HFF-Myc (cell line): ENCODE measurements at regions not wholly inside any gene's neighbourhood (a gene's known extent, or its start where the extent isn't known, plus 50 kb on each side); places are given as distances from the start of the nearest gene placed in this dataset.

Experiments used
- DNase-seq: peaks from one replicate; pipeline ENCODE4 v3.0.0-alpha.2; 2011; ENCODE audit warnings: low read depth; ENCODE audit errors: extremely low read depth
- H3K4me3 ChIP-seq: replicated peaks from 2 replicates; pipeline ENCODE4 v1.5.1; 2011; ENCODE audit warnings: low read depth, mild to moderate bottlenecking, control low read depth, low read length
- TF ChIP-seq, protein P1 (sequence below): IDR thresholded peaks from 2 replicates; pipeline ENCODE4 v1.5.1; 2012; ENCODE audit warnings: mild to moderate bottlenecking, low read depth, low read length, control low read depth; ENCODE audit errors: missing control alignments

- TF ChIP-seq, protein P1, sequence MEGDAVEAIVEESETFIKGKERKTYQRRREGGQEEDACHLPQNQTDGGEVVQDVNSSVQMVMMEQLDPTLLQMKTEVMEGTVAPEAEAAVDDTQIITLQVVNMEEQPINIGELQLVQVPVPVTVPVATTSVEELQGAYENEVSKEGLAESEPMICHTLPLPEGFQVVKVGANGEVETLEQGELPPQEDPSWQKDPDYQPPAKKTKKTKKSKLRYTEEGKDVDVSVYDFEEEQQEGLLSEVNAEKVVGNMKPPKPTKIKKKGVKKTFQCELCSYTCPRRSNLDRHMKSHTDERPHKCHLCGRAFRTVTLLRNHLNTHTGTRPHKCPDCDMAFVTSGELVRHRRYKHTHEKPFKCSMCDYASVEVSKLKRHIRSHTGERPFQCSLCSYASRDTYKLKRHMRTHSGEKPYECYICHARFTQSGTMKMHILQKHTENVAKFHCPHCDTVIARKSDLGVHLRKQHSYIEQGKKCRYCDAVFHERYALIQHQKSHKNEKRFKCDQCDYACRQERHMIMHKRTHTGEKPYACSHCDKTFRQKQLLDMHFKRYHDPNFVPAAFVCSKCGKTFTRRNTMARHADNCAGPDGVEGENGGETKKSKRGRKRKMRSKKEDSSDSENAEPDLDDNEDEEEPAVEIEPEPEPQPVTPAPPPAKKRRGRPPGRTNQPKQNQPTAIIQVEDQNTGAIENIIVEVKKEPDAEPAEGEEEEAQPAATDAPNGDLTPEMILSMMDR = no peak
- no peak overlapping the region for H3K4me3 ChIP-seq
- no peak for DNase-seq
Observed at GRCh38 chr10:64283621-64284020, 762.4 kb downstream of the REEP3 start.

- TF ChIP-seq, protein P1 = no peak
- no peak for DNase-seq
- no peak overlapping the region for H3K4me3 ChIP-seq
Observed at GRCh38 chr10:64286533-64286932, 765.3 kb downstream of the REEP3 start.

DNA sequence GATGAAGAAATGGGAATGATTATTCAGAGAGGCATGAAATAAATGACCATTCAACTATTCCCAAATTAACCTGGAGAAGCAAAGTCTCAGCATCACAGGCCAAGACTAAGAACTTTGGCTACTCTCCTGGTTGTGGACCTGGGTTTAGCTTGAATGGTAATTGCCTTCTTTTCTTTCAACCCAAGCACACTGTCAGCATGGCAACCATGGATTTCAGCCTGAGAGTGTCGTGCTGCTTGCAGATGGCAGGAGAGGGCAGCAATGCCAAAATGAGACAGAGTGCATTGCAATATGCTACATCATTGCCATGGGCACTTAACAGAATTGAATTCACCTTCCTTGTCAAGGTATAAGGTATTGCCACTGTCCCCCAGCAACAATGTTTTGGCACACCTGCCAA, 767.2 kb downstream of the REEP3 start:
- no peak overlapping the region for H3K4me3 ChIP-seq
- no peak for DNase-seq
- TF ChIP-seq, protein P1 = no peak

DNA sequence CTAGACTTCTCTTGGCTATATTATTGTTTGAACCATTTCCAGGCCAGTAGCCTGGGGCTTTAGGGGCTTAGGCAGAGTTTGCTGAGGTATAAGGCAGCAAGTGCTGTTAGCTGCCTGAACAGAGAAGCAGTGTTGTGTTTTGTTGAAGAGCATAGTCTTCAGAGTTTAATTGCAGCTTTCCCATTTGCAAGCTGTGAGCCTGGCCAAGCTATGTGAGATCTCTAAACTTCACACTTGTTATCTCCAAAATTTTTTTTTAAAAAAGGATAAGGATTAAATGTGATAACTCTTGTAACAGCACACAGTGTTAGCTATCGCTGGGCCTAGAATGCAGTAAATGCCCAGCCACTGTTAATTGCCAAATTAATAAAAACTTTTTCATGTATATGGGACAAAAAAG, 782.4 kb downstream of the REEP3 start:
- no peak overlapping the region for H3K4me3 ChIP-seq
- DNase-seq = no peak
- TF ChIP-seq, protein P1 = no peak

DNA sequence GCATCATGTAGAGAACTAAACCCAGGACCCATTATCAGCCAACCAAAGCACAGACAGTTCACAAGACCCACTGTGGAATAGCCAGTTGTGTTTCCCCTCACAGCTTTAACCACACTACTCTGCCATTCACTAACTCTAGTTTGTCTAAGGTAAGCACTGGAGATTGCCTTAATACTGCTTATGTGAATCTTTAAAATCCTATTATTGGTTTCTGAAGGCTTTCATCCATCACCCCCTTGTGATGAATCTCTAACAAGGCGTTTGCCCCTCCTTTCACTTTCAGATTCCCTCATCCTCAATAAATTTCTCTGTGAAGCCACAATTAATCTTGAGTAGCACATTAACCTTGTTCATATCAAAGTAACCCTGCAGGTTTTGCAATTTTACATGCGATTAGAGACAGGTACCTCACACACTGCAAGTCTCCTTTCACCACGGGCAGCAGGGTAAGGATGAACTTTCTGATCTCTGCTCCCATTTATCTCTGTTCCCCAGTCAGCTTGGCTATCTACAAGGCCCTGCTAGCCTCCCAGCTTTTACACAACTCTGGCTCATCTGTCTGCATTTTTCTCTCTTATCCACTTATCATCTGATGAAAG, 785.6 kb downstream of the REEP3 start:
- DNase-seq = no peak
- TF ChIP-seq, protein P1 = no peak
- no peak overlapping the region for H3K4me3 ChIP-seq

DNA sequence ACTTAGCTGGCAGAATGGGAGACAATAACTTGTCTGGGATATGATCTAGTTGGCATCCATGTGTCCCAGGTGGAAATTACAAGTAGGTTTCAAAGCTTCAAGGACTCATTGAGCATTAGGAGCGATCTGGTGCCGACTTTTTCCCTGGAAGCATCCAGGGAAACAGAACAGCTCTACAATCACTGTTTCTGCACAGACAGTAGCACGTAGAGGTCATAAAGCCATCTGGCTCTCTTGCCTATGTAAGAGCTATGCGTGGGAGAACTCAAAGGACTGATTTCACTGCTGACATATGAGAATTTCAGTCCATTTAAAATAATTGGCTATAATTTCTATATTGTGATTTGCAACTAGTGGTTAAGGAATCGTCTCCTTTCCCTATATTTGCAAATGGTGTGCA, 791.7 kb downstream of the REEP3 start:
- no peak overlapping the region for H3K4me3 ChIP-seq
- DNase-seq = no peak
- TF ChIP-seq, protein P1 = no peak

GRCh38 chr10:64313967-64314366, 792.8 kb downstream of the REEP3 start:
- H3K4me3 ChIP-seq = no peak overlapping the region
- TF ChIP-seq, protein P1 = no peak
- no peak for DNase-seq
